Stimulated activated CD4-positive, alpha-beta T cell treated with anti-CD3 and anti-CD28 coated beads, Interleukin-4, amount 100 ng/mL, for 48 hours (primary cell): ENCODE measurements at regions not wholly inside any gene's neighbourhood (a gene's known extent, or its start where the extent isn't known, plus 50 kb on each side); places are given as distances from the start of the nearest gene placed in this dataset.
"Not testable (repeated sequence)": the region's sequence is repeated elsewhere in the genome, so short reads cannot be mapped to it uniquely, and the experiment has no call there.

Source experiments
- DNase-seq, 2 donors: peaks; one replicate each; pipeline ENCODE4 v3.0.0-alpha.2; 2020; ENCODE audit warnings: low read depth in 2 of 2

DNA sequence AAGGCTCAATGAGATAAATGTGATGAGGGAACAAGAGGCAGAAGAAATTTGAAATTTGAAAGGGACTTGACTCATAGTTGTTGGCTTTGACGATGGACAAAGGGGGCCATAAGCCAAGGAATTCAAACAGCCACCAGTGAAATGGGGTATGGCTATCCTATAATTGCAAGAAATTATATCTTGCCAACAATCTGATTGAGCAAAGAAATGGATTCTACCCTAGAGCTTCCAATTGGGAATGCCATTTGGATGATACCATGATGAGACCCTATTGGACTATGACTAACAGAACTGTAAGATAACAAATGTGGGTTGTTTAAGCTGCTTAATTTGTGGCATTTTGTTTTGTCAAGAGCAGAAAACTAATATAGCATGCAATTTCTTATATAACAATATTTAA is 270.1 kb upstream of the ARSJ start:
- DNase-seq, result no peak

- no peak for DNase-seq
These were observed 270.5 kb upstream of the ARSJ start for GRCh38 chr4:114249976-114250375.

- DNase-seq, result no peak
These were observed 271.0 kb upstream of the ARSJ start for GRCh38 chr4:114250439-114250891.

GRCh38 chr4:114251020-114251419 is 271.6 kb upstream of the ARSJ start:
- no peak for DNase-seq

DNA sequence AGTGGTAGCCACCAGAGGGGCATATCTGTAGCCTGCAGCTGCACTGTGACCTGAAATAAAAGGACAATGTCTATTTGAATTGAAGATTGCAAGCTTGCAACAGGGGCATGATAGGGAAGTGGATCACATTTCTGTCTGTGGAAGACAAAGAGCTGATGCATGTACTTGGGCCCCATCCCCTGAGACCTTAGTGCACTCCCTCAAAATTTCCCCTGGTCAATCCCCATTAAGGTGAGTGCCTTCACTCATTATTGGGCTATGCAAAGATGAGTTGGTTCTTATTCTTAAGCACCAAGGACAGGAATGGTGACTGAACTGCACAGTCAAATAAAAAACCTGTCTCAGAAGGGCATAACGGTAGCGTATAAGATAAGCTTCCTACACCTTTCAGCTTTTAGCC is 273.1 kb upstream of the ARSJ start:
- DNase-seq, result no peak

GRCh38 chr4:114257501-114257900 is 278.1 kb upstream of the ARSJ start:
- no peak for DNase-seq

GRCh38 chr4:114262421-114262820 is 283.0 kb upstream of the ARSJ start:
- DNase-seq, result not testable (repeated sequence)

GRCh38 chr4:114263233-114263632 is 283.8 kb upstream of the ARSJ start:
- DNase-seq, result no peak

- DNase-seq, result no peak
These were observed 285.0 kb upstream of the ARSJ start for GRCh38 chr4:114264452-114264851.

DNA sequence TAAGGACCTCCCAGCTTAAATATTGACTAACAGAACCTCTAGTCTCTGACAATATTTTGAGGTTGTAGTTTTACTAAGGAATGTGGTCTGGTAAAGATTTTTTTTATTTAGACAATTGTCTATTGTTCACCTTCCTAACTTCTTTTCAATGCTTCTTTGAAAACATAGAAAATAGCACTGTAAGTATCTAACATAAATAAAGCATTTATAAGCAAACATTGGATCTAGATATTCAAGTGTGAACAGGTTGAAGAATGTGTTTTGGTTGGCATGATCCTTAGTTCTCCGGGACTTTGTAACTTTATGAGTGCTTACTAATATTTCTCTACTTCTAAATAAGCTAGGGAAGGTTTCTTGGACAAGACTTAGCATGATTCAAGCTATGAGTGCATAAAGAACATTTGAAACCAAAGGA is 285.4 kb upstream of the ARSJ start:
- DNase-seq, result no peak

DNA sequence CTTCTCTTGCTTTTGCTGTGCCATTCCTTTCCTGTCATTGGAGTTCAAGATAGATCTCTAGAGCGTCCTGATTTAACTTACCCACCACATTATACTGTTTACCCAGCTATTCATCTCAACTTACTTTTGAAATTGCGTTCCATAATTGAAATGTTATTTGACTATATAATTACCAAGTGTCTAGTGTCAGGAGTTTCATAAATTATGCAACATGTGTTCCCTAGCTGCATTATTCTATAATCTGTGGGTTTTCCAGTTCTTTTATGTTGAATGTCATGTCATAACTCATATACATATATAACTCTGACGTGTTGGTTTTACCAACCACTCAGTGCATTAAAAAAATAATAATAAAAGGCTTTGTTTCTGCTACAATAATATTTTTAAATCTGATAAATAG is 285.9 kb upstream of the ARSJ start:
- no peak for DNase-seq

DNA sequence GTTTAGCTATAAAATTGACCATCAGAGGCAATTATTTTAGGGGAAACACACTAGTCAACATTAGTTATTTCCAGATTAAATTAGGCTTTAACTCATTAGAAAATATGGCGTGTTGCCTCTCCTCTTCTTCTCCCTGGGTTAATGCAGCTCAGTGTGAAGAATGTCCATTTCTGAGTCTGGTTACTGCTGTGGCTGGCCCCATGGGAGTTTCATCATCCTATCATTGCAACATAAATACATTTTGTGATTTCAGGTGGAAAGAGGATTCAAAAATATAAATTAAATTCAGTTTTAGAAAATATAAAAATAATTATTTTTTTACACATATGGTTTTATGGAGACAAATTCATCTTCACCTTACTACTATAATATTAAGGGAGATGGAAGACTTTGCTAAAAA is 288.5 kb upstream of the ARSJ start:
- DNase-seq, result no peak

DNA sequence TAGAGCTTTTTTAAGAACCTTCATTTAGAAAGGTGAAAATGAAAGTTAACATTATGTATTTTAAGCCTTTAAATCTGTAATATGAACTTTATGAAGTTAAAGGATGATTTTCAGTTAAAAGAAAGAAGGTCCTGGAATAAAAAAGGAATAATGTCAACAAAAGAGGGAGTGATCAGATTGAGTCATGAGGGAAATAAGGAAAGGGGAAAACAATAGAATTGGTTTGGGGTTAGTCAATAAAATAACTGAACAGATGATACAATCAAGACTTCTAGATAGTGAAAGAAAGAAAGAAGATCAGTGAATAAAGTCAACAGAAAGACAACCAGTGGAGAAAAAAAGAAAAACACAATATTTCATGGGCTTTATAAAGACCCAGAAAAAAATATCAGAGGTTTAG is 291.6 kb upstream of the ARSJ start:
- DNase-seq, result no peak

GRCh38 chr4:114272226-114272625 is 292.8 kb upstream of the ARSJ start:
- no peak for DNase-seq

DNA sequence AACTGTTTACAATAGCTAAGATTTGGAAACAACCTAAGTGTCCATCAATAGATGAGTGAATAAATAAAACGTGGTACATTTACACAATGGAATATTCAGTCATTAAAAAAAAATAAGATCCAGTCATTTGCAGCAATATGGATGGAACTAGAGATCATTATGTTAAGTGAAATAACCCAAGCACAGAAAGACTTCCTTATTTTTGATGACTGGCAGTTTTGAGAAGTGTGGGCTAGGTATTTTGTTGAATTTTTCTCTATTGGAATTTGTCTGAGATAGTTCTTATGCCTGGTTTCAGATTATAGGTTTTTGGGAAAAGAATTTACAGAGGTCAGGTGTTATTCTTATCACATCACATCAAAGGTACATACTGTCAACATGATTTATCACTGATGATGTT is 293.8 kb upstream of the ARSJ start:
- no peak for DNase-seq

DNA sequence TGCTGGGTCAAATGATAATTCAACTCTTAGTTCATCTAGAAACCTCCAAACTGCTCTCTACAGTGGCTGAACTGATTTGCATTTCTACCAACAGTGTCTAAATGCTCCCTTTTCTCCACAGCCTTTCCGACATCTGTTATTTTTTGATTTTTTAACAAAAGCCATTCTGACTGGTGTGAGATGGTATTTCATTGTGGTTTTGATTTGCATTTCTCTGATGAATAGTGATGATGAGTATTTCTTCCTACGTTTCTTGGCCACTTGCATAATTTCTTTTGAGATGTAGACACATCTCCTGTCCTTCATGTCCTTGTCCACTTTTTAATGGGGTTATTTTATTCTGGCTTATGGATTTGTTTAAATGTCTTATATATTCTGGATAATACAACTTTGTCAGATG is 298.2 kb upstream of the ARSJ start:
- no peak for DNase-seq

DNA sequence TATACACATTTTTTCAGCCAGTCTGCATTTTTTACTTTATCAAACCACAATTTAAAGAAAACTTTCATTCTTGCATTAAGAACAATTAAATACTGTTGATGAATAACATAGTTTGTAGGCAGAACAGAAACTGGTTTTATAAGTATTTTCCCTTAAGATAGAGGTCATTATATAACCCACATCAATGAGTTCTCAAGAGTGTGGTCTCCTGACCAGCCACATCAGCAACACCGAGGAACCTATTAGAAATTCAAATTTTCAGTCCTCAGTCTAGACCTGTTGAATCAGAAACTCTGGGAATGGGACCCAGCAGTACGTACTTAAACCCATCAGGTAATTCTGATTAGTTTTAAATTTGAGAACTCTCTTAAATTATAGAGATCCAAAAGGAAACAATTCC is 299.6 kb upstream of the ARSJ start:
- DNase-seq, result no peak

DNA sequence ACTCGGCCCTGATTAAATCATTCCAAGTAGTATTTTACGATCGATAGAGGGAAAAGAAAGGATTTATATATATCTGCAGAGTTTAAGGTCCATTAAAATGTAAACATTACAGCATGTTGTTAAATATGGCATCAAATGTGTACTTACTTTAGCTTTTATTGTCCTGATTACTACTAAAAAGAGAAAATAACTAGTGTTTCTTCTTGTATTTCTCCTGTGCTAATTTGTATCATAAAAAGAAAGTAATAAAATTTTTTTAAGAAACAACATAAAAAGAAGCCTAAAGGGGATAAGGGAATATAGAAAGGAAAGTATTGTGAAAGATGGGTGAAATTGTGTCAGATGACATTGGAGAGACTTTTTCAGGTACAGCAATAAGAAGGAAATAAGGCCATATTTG is 300.3 kb upstream of the ARSJ start:
- no peak for DNase-seq

DNA sequence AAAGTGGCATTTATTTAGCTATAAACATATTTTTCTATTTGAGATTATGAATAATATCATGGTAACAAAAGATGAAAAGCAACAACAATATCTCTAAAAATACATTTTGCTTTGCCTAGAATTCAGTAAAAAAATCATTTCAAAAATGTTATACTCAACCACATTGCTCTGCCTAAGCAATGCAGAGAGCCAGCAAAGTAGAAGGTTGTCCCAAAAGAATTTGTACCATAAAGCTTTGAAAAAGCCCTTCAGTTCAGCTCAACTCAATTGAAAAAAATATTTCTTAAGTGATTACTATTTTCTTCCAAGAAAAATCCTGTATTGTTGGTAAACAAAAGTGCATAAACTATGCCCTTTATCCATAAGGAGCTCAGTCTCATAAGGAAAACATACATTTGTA is 301.2 kb upstream of the ARSJ start:
- no peak for DNase-seq

GRCh38 chr4:114281164-114281960 is 301.9 kb upstream of the ARSJ start:
- DNase-seq, result no peak

DNA sequence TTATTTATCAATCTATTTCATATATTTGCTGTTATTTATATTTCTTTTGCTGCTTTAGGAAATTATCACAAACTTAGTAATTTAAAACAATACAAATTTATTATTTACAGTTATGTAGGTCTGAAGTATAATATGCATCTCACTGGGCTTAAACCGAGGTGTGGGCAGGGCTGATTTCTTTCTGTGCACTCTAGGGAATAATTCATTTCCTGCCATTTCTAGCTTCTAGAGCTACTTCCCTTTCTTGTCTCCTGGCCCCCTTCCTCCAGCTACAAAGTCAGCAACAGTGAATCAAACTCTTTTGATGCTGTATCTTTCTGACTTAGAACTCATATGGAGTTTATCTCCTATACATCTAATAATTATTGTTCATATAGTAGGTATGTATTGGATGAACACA is 303.5 kb upstream of the ARSJ start:
- DNase-seq, result no peak

DNA sequence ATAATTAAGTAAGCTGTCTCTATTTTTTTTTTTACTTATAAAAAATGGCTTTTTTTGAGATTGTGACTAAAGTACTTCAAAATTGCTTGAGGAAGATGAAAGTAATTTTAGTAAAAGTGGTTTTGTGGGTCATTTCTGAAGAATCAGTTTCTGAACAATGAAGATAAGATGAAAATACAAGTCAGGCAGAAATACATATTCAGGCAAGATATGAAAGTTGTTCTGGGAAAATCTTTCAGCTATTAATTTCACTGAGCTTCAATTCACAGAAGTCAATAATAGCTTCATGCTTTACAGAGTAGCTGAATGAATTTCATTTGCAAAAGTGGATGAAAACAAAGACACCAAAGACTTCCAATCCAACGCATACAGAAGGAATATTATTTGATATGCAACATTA is 305.2 kb upstream of the ARSJ start:
- no peak for DNase-seq

GRCh38 chr4:114286262-114286810 is 306.9 kb upstream of the ARSJ start:
- no peak for DNase-seq
